ENCODE measurements at regions not wholly inside any gene's neighbourhood (a gene's known extent, or its start where the extent isn't known, plus 50 kb on each side); places are given as distances from the start of the nearest gene placed in this dataset.

DNA sequence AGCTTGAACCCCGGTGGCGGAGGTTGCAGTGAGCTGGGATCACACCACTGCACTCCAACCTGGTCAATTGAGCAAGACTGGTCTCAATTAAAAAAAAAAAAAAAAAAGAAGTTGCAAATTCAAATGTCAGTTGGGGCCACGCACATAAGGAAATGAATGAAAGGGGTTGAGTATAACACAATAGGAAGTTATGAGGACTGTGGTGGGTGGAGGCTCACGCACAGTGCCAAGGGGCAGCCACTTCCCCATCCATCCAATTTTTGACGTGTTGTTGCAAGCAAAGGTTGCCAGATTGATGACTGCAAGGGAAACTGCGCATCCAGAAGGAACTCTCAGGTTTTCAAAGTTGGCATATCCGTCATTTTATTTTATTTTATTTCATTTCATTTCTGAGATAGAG is 532.2 kb downstream of the NTRK3 start (continued):
- TF ChIP-seq, protein P1, sequence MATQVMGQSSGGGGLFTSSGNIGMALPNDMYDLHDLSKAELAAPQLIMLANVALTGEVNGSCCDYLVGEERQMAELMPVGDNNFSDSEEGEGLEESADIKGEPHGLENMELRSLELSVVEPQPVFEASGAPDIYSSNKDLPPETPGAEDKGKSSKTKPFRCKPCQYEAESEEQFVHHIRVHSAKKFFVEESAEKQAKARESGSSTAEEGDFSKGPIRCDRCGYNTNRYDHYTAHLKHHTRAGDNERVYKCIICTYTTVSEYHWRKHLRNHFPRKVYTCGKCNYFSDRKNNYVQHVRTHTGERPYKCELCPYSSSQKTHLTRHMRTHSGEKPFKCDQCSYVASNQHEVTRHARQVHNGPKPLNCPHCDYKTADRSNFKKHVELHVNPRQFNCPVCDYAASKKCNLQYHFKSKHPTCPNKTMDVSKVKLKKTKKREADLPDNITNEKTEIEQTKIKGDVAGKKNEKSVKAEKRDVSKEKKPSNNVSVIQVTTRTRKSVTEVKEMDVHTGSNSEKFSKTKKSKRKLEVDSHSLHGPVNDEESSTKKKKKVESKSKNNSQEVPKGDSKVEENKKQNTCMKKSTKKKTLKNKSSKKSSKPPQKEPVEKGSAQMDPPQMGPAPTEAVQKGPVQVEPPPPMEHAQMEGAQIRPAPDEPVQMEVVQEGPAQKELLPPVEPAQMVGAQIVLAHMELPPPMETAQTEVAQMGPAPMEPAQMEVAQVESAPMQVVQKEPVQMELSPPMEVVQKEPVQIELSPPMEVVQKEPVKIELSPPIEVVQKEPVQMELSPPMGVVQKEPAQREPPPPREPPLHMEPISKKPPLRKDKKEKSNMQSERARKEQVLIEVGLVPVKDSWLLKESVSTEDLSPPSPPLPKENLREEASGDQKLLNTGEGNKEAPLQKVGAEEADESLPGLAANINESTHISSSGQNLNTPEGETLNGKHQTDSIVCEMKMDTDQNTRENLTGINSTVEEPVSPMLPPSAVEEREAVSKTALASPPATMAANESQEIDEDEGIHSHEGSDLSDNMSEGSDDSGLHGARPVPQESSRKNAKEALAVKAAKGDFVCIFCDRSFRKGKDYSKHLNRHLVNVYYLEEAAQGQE (IDR thresholded peaks at IDR 0.05) = no peak
- TF ChIP-seq HOXB13 (CRISPR knock-in tag; IDR thresholded peaks at IDR 0.05; ENCODE audit: low read depth) (no peak), HOXA7 (CRISPR knock-in tag; IDR thresholded peaks at IDR 0.05) (no peak), CEBPB (IDR thresholded peaks at IDR 0.05) (no peak), RAD21 (conservative IDR thresholded peaks at IDR 0.05 in 1 of 2, IDR thresholded peaks at IDR 0.05 in 1 of 2) (no peak)

DNA sequence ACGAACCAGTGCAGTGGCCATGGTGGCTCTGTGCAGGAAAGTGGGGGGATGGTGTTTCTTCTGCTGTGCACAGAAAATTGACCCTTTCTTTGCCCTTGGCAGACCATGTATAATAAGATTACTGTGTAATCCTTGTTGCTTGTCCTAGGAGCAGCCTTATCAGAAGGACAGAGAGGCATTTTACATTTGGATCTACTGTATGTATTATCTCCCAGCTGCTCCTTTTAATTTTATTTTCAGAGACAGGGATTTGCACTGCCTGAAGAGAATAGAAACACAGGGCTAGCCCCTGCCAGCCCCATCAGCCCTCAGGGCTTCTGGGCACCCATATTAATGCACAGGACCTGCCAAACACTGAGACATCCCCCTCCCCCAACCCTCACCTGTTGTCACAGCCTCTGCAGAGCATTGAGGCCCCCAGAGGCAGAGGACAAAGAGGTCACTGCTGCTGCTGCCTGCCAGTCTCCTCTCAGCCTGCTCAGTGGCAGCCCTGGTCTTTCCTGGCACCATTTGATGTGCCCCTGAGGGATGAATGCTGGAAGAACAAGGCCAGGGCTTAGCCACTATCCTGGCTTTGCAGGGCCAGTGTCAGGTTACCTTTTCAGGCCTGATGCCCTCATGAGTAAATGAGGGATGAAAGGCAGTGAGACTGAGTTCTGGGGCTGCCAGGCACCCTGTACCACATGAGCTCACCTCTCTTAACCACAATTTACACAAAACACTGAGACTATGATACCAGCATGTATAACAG is 533.4 kb downstream of the NTRK3 start:
- TF ChIP-seq MYC (IDR thresholded peaks at IDR 0.05; ENCODE audit: borderline replicate concordance, low read length) = no peak
- no peak for TF ChIP-seq RCOR1 (IDR thresholded peaks at IDR 0.05; ENCODE audit: low read depth, low read length)
- TF ChIP-seq BHLHE40 (IDR thresholded peaks at IDR 0.05; ENCODE audit: low read depth, low read length) = no peak
- no peak for TF ChIP-seq KDM1A (IDR thresholded peaks at IDR 0.05; ENCODE audit: low read depth)
- TF ChIP-seq HOXB13 (CRISPR knock-in tag; IDR thresholded peaks at IDR 0.05; ENCODE audit: low read depth) = no peak
- no peak for TF ChIP-seq HDAC2 (IDR thresholded peaks at IDR 0.05)
- no peak for TF ChIP-seq KDM5A (IDR thresholded peaks at IDR 0.05)
- TF ChIP-seq EP300 (IDR thresholded peaks at IDR 0.05) = no peak
- no peak for TF ChIP-seq RNF2 (IDR thresholded peaks at IDR 0.05; ENCODE audit: borderline replicate concordance, low read depth)
- Histone ChIP-seq H3K9me3 (no peaks in the 10 kb centered on the region), H3K4me2 (no peak overlapping the region), H3K27ac (no peak overlapping the region), H3K4me1 (no peaks in the 10 kb centered on the region), H3K4me3 (no peak overlapping the region)
- ChIA-PET CTCF (no interaction called here), POLR2A (no interaction called here)
- DNase-seq (ENCODE audit: low read depth in 1 of 2, low spot score in 1 of 2) = no peak
- no peak for ATAC-seq
- WGBS (ENCODE audit: missing lambda C conversion rate) = 80% methylated on average over 1 of the region's 1 CpG
- no peak for FAIRE-seq

DNA sequence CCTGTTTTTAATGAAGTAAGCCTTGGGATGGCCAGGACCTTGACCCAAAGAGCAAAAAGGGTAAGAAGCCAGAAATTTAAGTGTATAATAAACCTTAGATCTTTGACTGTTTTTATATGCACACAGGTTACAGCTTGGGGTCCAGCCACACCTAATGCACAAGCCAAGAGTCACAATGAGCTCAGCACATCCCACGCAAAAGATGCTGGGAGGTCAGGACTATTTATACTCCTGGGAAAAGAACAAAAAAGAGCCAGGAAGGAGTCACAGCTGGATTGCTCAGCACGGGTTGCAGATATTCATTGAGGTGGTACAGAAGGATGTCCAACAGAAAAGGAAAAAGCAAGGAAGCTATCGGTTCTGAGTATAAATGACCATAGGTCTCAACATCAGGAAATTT is 536.3 kb downstream of the NTRK3 start:
- FAIRE-seq (no peak), ATAC-seq (no peak), DNase-seq (ENCODE audit: low read depth in 1 of 2, low spot score in 1 of 2) (no peak)
- Histone ChIP-seq H3K4me2 (no peak overlapping the region), H3K4me3 (no peak overlapping the region), H3K27ac (no peak overlapping the region), H3K4me1 (no peaks in the 10 kb centered on the region), H3K9me3 (no peaks in the 10 kb centered on the region)
- ChIA-PET CTCF (no interaction called here), POLR2A (no interaction called here)
- 24% methylated on average over 3 of the region's 3 CpGs for WGBS (ENCODE audit: missing lambda C conversion rate)
- TF ChIP-seq, protein P2, sequence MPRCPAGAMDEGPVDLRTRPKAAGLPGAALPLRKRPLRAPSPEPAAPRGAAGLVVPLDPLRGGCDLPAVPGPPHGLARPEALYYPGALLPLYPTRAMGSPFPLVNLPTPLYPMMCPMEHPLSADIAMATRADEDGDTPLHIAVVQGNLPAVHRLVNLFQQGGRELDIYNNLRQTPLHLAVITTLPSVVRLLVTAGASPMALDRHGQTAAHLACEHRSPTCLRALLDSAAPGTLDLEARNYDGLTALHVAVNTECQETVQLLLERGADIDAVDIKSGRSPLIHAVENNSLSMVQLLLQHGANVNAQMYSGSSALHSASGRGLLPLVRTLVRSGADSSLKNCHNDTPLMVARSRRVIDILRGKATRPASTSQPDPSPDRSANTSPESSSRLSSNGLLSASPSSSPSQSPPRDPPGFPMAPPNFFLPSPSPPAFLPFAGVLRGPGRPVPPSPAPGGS (IDR thresholded peaks at IDR 0.05) = no peak
- TF ChIP-seq CBX2 (IDR thresholded peaks at IDR 0.05; ENCODE audit: borderline replicate concordance, low read depth) = no peak
- no peak for TF ChIP-seq ZNF302 (CRISPR knock-in tag; IDR thresholded peaks at IDR 0.05)
- no peak for TF ChIP-seq CHD4 (IDR thresholded peaks at IDR 0.05; ENCODE audit: borderline replicate concordance)
- no peak for TF ChIP-seq PHF8 (IDR thresholded peaks at IDR 0.05; ENCODE audit: borderline replicate concordance, low read depth)
- TF ChIP-seq RFX5 (IDR thresholded peaks at IDR 0.05) = no peak
- TF ChIP-seq, protein P3, sequence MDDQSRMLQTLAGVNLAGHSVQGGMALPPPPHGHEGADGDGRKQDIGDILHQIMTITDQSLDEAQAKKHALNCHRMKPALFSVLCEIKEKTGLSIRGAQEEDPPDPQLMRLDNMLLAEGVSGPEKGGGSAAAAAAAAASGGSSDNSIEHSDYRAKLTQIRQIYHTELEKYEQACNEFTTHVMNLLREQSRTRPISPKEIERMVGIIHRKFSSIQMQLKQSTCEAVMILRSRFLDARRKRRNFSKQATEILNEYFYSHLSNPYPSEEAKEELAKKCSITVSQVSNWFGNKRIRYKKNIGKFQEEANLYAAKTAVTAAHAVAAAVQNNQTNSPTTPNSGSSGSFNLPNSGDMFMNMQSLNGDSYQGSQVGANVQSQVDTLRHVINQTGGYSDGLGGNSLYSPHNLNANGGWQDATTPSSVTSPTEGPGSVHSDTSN (IDR thresholded peaks at IDR 0.05) = no peak
